ENCODE measurements at regions not wholly inside any gene's neighbourhood (a gene's known extent, or its start where the extent isn't known, plus 50 kb on each side); places are given as distances from the start of the nearest gene placed in this dataset.
A peak's percentile ranks its signal among the peaks of the same experiment; 100 is the strongest.

DNA sequence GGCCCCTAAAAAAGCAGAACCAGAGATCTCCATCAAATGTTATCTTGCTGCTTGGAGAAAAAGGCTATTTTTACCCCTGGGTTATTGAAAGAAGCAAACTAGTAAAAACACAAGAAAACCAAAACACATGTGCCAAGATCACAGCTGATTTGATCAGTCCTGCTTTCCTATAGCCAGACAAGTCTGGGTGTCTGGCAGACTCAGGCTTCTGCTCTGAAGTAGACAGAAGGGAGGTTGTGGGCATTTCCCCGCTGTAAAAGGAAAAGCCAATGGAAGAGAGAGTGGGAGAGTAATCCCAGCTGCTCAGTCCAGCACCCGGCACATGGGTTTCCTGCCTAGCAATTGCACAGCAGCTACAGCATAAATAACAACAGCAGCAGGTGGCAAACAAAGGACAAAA is 177.9 kb downstream of the PHLDA1 start:
- TF ChIP-seq, protein P1, sequence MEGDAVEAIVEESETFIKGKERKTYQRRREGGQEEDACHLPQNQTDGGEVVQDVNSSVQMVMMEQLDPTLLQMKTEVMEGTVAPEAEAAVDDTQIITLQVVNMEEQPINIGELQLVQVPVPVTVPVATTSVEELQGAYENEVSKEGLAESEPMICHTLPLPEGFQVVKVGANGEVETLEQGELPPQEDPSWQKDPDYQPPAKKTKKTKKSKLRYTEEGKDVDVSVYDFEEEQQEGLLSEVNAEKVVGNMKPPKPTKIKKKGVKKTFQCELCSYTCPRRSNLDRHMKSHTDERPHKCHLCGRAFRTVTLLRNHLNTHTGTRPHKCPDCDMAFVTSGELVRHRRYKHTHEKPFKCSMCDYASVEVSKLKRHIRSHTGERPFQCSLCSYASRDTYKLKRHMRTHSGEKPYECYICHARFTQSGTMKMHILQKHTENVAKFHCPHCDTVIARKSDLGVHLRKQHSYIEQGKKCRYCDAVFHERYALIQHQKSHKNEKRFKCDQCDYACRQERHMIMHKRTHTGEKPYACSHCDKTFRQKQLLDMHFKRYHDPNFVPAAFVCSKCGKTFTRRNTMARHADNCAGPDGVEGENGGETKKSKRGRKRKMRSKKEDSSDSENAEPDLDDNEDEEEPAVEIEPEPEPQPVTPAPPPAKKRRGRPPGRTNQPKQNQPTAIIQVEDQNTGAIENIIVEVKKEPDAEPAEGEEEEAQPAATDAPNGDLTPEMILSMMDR (IDR thresholded peaks at IDR 0.05), result no peak
- no peaks in the 10 kb centered on the region for H3K36me3 ChIP-seq (ENCODE audit: low read depth)
- no peaks in the 10 kb centered on the region for H3K9me3 ChIP-seq
- DNase-seq, result no peak
- H3K4me3 ChIP-seq, result no peak overlapping the region
- ATAC-seq, result no peak
- intact Hi-C loops (cut with DNase I, micrococcal nuclease), result no loop called here
- no peaks in the 10 kb centered on the region for H3K4me1 ChIP-seq (ENCODE audit: low read depth)

- H3K4me3 ChIP-seq, result no peak overlapping the region
- no peaks in the 10 kb centered on the region for H3K36me3 ChIP-seq (ENCODE audit: low read depth)
- ATAC-seq, result no peak
- TF ChIP-seq, protein P1 (IDR thresholded peaks at IDR 0.05), result no peak
- DNase-seq, result no peak
- intact Hi-C loops (cut with DNase I, micrococcal nuclease), result no loop called here
- no peaks in the 10 kb centered on the region for H3K9me3 ChIP-seq
- no peaks in the 10 kb centered on the region for H3K4me1 ChIP-seq (ENCODE audit: low read depth)
These were observed 178.6 kb downstream of the PHLDA1 start for GRCh38 chr12:75852956-75853355.

GRCh38 chr12:75852143-75852542 is 179.4 kb downstream of the PHLDA1 start:
- ATAC-seq, result no peak
- H3K4me3 ChIP-seq, result no peak overlapping the region
- no peak for DNase-seq
- intact Hi-C loops (cut with DNase I, micrococcal nuclease), result no loop called here
- TF ChIP-seq, protein P1 (IDR thresholded peaks at IDR 0.05), result no peak
- no peaks in the 10 kb centered on the region for H3K36me3 ChIP-seq (ENCODE audit: low read depth)
- H3K4me1 ChIP-seq (ENCODE audit: low read depth), result no peaks in the 10 kb centered on the region
- no peaks in the 10 kb centered on the region for H3K9me3 ChIP-seq

DNA sequence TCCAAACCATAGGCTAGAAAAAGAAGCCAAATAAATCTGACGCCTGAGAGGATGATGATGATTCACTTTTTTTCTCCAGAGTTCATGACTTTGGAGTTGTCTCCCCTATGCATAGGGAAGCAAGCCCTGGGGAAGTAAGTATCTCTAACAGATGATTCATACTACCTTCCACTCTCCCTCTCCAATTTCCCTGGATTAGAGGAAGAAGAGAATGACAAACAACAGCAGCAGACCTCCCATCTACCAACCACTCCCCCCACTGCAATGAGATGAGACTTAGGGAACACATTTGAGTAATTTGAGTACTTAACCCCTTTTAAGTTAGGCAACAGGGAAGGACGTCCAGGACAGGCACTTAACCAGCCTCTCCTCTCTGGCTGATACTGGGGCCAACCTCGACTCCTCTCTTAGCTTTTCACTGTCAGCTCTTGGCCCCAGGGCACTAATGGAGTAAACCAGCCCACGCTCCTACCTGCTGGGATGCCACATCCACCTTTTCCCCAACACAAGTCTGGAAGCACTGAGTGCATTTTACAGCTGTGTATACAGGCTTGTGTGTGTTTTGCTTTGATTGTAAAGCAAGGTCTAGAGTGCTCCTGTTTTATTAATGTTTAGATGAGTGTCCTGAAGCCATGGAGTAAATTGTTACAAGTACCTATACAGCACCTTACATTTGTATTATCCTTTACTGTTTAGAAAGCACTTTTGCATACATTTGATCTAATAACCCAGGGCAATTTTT is 180.7 kb downstream of the PHLDA1 start:
- peak in 1 of 3 donors; percentile 12 for DNase-seq
- peak; percentile 49 for ATAC-seq
- peaks cover 4% of the 10 kb centered on the region for H3K9me3 ChIP-seq
- intact Hi-C loops (cut with DNase I, micrococcal nuclease), result no loop called here
- no peaks in the 10 kb centered on the region for H3K36me3 ChIP-seq (ENCODE audit: low read depth)
- TF ChIP-seq, protein P1 (IDR thresholded peaks at IDR 0.05), result no peak
- no peaks in the 10 kb centered on the region for H3K4me1 ChIP-seq (ENCODE audit: low read depth)
- no peak overlapping the region for H3K4me3 ChIP-seq

GRCh38 chr12:75848961-75849360 is 182.6 kb downstream of the PHLDA1 start:
- intact Hi-C loops (cut with DNase I, micrococcal nuclease), result no loop called here

More at GRCh38 chr12:75848961-75849360, 182.6 kb downstream of the PHLDA1 start:
- Histone ChIP-seq H3K9me3 (peaks cover 4% of the 10 kb centered on the region), H3K4me1 (ENCODE audit: low read depth) (no peaks in the 10 kb centered on the region), H3K36me3 (ENCODE audit: low read depth) (no peaks in the 10 kb centered on the region), H3K4me3 (no peak overlapping the region)
- no peak for ATAC-seq
- DNase-seq, result no peak
- TF ChIP-seq, protein P1 (IDR thresholded peaks at IDR 0.05), result no peak

Data from mucosa of descending colon (tissue), 3 donors.